GM21825 (cell line): ENCODE measurements at regions not wholly inside any gene's neighbourhood (a gene's known extent, or its start where the extent isn't known, plus 50 kb on each side); places are given as distances from the start of the nearest gene placed in this dataset.
"Not testable (repeated sequence)": the region's sequence is repeated elsewhere in the genome, so short reads cannot be mapped to it uniquely, and the experiment has no call there.

Source experiments
- ATAC-seq: cut with Tn5 transposase; IDR thresholded peaks from one replicate; pipeline ENCODE4 v1.9.1; 2021; ENCODE audit warnings: mild to moderate bottlenecking, moderate library complexity; ENCODE audit not compliant: unreplicated experiment

DNA sequence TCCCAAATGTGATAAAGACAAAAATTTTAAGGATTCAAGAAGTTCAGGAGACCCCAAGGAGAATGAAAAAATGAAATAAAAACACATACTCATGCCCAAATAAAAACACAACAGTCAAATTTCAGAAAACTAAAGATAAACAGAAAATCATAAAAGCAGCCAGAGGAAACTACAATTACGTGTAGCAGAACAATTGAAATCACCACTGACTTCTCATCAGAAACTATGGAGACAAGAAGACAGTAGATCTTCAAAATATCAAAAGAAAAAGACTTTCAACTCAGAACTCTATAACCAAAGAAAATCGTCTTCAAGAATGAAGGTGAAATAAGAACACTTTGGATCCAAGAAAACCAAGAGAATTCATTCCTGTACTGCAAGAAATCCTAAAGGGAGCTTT lies 54.9 kb downstream of the DIO3 start:
- no peak for ATAC-seq

DNA sequence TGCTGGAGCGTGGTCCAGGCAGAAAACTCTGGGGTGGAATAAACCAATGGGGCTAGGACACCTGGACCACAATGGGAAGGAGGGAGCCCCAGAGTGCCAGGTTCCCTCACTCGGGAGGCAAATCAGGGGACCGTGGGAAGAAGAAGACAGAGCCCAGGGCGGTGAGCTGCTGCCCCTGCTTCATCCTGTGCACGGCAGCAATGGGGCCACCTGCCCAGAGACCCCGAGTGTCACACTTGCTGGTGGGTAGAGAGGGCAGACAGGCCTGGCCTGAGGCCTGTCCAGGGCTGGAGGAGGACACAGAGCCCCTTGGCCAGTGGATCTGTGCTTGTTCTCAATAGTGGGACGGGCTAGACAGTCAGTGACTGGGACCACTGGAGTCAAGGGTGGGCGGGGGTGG lies 58.2 kb downstream of the DIO3 start:
- ATAC-seq: no peak

DNA sequence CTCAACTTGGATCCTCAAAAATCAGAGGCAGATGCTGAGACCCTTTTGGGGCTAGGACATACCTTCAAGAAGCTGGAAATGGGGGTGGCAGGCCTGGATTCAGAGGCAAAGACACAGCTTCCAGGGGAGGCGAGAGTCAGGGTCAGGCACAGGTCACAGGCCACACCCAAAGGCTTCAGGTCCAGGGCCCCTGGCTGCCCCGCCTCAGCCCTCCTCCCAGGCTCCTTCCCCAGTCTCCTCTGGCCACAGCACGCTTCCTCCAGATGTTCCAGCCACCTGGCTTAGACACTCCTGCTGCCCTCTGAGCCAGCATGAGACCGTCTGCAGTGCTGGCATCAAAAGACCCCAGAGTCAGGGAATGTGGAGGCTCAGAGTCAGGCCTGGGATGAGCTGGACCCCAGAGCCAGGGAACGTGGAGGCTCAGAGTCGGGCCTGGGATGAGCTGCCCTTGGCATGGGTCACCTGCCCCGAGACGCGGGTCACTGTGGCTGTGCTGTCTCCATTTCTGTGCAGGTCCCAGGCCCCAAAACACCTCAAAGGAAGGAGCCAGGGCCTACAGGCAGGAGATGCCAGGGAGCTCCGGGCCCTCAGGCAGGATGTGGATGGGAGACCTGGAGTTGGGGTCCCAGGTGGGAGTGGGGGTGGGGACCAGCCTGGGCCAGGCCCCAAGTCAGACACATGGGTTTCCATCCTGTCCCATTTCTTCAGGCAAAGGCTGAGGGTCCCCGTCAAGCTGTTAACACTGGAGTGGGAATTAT lies 58.9 kb downstream of the DIO3 start:
- no peak for ATAC-seq

DNA sequence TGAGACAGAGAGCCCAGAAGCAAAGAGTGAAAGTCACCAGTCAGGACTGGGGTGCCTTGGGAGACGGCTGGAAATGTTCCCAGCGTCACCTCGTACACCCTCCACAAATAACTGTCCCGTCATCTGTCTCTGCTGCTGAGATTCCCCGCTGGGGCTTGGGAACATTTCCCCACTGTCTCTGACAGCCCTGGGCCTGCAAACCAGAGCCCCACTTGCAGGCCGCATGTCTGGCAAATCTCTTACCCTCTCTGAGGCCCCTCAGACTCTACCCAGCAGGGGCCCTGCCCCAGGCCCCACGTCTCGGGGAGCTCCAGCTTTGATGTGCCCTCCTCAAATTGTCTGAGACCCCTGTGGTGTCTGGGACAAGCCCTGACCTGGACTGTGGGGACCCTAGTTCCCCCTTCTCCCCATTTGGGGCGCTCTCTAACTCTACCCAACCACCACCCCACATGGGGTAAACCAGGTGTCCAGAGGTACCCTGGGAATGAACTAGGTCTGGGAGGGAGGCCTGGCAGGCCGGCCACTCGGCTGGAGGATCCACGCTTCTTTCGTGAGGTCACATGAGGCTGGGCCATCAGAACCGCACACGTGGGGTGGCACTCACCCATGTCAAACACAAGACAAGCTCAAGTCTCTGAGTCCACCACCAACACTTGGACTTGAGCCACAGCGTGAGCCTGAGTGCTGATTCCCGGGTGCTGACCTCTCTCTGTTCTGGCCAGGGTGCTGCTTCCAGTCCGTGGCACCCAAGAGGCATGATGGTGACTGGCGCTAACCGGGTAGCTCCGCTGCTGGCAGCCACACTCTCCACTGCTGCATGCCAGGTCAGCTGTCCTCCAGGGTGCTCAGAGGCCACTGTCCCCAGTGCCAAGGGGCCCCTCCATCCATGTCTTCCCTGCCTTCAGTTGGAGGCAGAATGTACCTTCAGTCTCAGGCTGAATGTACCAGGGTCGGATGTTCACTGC lies 59.8 kb downstream of the DIO3 start:
- ATAC-seq: no peak

DNA sequence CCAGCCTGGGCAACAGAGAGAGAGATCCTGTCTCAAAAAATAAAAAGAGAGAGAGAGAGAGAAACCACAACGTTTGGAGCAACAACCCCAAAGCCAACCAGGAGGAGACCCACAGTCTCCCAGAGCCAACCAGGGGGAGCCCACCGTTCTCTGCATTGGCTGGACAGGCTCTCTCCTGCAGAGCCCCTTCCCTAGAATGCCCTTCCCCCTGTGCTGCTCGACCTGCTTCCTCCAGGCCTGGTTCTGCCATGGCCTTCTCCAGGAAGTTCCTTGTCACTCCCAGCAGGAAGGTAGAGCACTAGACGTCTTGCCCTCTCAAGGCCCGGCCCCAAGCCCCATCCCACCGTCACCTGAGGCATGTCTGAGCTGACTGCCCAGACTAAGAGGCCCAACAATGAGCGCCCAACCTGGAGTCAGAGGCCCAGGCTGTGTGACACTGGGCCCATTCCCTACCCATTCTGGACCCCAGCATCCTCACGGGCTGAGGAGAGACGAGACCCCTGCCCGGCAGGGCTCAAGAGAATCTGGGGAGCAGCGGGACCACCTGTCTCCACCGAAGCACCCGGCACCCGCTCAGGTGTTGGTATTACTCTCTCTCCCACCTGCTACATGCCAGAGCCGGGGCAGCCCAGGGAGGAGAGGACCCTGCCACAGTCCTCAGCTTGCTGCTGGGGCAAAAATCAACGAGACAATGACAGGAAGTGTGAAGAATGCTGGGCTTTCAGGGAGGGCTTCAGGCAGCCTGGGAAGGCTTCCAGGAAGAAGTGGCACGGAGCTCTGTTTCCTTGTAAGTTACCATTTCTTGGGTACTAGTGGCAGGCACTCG lies 61.2 kb downstream of the DIO3 start:
- no peak for ATAC-seq

DNA sequence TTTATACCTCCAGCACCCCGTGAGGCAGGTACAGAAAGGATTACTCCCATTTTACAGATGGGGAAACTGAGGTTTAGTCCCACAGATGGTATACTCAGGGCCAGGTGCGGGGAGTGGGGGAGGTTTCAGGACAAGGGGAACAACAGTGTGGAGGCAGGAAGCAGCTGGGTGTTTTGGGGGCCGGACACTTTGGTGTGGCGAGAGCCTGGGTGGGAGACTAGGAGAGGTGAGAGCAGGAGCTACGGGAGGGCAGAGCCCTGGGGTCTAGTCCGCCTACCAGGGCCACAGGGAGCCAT lies 61.7 kb downstream of the DIO3 start:
- no peak for ATAC-seq

DNA sequence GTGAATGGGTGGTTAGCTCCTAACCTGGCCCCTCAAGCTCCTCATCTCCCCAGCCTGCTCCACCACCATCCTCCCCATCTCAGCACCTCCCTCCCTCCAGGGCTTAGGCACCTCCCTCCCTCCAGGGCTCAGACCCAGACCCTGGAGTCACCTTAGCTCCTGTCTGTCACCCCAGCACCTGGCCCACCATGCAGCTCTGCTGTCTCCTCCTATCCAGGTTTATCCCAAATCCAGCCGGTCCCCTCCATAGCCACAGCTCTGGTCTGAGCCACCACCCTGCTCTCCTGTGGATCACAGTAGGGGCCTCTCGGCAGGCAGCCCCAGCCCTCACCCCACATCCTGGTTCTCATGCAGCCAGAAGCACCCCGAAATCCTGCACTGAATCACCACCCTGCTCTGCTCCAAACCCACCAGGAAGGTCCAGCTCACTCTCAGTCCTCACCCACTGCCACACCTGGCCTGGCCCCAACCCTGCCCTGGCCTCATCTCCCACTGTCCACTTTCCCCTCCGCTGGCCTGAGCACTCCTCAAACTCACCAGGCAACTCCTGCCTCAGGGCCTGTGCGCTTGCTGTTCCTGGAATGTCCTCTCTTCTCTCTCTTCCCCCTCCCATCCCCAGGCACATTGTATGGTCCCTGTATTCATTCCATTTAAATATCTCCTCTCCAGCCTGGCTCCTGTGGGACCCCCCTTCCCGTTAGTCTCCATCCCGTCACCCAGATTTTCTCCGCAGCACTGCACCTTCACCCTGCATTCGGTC lies 62.6 kb downstream of the DIO3 start:
- ATAC-seq: no peak

DNA sequence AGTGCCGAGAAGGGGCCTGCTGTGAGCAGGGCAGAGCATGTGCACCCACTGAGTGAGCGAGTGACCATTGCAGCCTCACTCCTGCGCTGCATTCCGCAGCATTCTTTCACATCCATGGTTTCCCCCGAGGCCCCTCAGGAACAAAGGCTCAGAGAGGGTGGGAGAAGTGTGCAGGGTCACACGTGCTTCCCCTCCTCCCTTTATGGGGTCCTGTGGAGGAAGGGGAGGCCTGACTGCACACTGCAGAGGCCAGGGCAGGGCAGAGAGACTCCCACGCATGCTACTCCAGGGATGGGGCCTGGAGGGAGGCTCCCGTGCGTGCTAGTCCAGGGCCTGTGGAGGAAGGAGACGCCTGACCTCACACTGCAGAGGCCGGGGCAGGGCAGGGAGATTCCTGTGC lies 63.2 kb downstream of the DIO3 start:
- no peak for ATAC-seq

DNA sequence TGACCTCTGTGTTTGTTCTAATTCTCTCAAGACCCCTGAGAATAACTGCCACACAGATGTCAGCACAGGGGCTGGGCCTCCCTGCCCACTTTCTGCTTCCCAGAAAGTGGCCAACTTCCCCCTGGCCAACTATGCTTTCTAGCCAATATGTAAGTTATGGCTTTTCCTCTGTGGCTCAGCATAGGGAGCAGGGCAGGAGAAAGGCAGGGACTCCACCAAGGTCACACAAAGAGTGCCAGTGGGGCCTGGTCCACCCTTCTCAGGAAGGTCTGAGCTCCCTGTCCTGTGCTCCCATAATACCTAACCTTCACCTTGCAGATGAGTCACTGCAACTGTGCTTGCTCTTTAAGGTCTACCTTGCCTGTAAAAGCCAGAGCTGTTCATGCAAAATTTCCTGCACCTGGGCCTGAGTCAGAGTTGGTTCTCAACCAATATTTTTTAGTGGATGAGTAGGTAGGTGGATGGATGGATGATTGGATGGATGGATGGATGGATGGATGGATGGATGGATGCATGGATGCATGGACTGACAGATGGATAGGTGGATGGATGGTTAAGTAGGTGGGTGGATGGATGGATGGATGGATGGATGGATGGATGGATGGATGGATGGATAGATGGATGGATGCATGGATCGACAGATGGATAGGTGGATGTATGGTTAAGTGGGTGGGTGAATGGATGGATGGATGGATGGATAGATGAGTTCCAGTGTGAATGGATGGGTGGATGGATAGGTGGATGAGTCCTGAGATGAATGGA lies 64.2 kb downstream of the DIO3 start:
- no peak for ATAC-seq

DNA sequence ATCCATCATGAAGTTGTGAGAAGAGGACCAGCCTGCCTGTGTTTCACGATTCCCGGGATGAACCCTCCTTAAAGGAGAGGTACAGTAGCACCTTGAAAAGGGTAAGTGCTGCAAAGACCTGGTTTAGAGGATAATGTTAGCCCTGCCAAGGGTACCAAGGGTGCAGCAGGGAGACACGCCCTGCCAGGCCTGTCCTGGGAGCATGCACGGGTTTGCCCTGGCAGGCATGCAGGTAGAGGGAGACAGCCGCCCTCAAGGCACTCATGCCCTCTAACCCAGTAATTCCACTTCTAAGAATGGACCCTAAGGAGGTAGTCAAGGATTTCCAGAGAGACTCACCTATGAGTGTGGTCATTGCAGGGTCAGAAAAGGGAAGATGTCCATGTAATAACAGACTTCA lies 65.0 kb downstream of the DIO3 start:
- ATAC-seq: no peak

DNA sequence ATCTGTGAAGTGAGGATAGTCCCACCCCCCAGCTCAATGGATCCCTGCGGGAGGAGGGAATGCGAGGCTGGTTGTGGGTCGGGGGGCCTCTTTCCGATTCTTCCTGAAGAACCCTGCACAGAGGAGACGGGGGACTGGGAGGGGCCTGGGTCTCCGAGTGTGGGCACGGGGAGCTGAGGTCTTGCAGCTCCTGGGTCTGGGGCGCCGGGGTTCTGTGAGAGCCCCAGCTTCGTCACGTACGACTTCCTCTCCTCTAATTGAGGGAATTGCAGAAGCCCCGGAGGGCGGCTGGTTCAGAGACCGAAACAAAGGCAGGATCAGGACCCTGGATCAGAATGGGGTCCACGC lies 66.6 kb downstream of the DIO3 start:
- no peak for ATAC-seq

DNA sequence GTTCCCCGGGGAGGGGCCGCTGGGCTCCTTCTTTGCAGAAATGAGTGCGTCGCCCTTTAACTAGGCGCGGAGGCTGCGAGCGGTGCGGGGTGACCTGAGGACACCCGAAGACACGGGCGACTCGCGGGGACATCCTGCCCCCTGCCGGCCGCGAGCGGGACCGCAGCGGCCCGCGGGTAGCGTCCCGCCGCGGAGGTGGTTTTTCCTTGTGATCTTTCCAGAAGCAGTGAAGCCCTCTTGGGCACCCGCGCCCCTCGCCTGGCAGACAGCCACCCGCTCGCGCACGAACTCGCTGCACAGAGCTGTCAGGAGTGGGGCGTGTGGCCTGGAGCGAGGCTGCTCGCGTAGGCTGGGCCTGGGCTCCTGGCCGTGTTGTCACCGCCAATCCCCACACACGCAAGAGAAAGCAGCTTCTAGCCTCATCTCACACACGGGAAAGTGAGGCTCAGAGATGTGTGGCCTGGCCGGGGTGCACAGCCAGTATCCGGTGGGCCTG lies 67.2 kb downstream of the DIO3 start:
- ATAC-seq: peak; percentile 67

DNA sequence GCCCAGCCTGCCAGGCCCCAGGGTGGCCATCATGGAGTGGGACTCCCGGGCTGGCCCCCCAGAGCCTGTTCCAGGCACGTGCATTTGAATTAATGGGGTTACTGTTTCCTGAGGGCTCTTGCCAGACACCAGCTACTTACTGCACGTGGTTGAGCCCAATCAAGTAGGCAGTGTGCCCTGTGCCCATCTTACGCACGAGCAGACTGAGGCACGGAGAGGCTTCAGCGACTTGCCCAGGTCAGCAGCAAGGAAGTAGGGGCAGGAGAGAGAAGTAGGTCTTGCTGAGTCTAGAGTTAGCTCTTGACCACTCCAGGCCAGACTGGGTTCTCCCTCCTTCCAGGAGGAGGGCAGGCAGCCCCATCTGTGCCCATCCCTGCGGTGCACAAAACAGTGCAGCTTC lies 67.7 kb downstream of the DIO3 start:
- ATAC-seq: no peak

DNA sequence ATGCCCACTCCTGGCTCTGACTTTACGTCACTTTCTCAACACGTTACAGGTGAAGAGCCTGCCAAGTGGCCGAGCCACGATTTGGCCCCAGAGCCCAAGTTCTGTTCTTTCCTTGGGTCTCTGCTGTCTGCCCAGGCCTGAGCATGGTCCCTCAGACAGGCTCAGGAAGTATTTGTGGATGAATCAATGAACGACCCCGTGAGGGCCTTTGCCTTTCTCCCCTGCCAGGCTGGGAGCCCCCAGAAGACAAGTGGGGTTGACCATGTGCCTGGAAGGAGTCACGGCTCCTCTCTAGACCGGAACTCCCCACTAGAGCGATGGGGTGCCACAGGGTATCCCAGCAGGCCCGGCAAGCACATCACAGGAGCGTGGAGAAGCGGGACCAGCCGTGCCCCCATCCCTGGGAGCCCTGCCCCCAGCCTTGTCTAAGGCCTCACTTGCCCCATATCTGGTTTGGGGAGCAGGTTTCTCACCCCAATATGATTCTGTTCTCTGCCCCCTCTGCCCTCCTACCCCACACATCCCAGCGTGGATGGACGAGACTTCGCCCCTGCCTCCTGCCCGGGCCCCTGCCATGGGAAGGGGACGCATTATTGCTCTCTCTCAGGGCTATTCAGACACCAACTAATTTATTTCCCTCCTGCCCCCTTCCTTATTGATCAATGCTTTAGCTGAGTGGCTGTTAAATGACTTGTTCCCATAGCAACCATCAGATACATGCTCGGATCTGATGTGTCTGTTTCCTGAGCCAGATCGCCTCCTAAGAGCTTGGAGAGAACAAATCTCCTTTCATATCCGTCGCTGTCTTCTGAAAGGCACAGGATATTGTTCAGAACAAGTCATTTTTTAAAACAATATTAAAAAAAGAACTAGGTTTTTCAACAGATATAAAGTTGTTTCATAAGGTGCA lies 69.0 kb downstream of the DIO3 start:
- ATAC-seq: no peak

DNA sequence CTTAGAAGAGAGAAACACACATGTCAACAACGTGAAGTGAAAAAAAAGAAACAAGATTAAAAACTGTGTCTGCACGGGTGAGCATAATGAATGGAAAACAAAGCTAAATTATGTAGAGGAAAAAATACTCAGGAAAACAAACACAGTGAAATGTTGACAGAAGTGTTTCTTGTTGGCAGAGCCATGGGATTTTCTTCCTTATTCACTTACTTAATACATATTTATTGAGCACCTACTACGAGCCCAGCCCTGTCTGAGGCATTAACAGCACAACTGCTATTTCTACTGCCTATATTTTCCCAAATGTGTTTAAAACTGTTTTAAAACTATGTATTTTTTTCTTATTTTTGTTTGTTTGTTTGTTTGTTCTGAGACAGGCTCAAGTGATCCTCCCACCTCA lies 69.9 kb downstream of the DIO3 start:
- no peak for ATAC-seq

DNA sequence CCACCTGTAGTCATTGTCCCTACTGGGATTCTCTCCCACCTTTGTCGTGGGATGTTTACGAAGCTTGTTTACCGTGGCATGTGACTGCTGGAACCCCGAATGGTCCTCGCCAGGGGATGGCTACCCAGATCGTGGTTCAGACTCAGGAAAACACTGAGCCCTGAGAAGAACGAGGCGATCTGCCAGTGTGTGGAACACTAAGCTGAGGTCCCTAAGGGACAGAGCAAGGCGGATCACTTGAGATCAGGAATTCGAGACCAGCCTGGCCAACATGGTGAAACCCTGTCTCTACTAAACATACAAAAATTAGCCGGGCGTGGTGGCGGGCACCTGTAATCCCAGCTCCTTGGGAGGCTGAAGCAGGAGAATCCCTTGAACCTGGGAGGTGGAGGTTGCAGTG lies 70.7 kb downstream of the DIO3 start:
- ATAC-seq: not testable (repeated sequence)

DNA sequence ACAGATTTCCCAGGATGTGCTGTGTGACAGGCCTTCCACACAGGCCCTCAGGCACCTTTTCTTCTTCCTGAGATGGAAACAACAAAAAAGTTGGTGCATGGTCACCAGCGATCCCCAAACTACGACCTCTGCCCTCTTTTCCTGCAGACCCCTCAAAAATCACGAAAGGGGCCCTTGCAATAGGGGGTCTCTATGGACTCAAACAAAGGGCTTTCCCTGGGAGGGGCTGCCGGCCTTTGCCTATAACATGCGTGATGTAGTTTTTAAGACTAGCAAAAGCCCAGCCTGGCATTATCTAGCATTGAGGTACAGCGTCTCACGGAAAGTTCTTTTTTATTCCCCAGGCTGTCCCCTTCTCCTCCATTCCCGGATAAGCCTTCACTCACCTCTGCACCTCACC lies 71.2 kb downstream of the DIO3 start:
- no peak for ATAC-seq

DNA sequence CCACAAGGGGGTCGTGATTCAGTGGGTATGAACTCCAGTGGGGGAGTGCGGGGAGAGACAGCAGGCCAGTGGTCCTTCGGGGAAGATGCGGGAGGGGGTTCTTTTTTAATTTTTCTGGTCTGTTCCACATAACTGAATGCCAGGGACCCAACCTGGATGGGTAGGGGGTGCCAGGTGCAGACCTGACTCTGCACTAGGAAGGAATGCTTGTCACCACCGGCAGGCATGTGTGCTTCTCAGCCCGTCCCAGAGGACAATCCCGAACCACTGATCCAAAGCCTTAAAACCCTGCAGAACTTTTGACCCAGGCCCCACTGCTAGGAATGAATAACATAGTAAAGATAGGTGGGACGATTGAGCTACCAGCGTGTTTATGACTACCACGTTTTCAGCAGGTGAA lies 72.0 kb downstream of the DIO3 start:
- no peak for ATAC-seq
